H1 (cell line): ENCODE measurements at regions not wholly inside any gene's neighbourhood (a gene's known extent, or its start where the extent isn't known, plus 50 kb on each side); places are given as distances from the start of the nearest gene placed in this dataset.

ENCODE experiments used
- CTCF ChIA-PET: fragments of 300-600 bp; sonication (Branson Sonifier 250); formaldehyde crosslinking; loops from one replicate; lab custom pipeline; 2021; ENCODE audit not compliant: partially characterized antibody; lab: Charles Lee
- POLR2A ChIA-PET: fragments of 300-600 bp; sonication (Branson Sonifier 250); formaldehyde crosslinking; loops from one replicate; lab custom pipeline; 2021; ENCODE audit warnings: inconsistent platforms; ENCODE audit not compliant: partially characterized antibody; lab: Charles Lee
- DNase-seq, 2 experiments: peaks; one replicate each; pipeline versions ENCODE4 v3.0.0 to v3.0.0-alpha.2; 2010 to 2022; ENCODE audit warnings: low spot score in 2 of 2, low read depth in 1 of 2, mixed read lengths in 1 of 2
- FAIRE-seq: peaks from 2 replicates; lab custom pipeline; 2011; peaks lifted over from hg19 to GRCh38; lab: Jason Lieb, UNC
- H2AFZ ChIP-seq: 2 replicates; pipeline ENCODE4 v1.8.1; 2012; ENCODE audit warnings: low read length, inconsistent platforms
- H2AK5ac ChIP-seq: 2 replicates; pipeline ENCODE4 v1.6.1; 2013; ENCODE audit warnings: low read depth, low read length
- H2BK120ac ChIP-seq: replicated peaks from 2 replicates; pipeline ENCODE3; 2013; ENCODE audit warnings: low read depth, low read length, inconsistent platforms
- H2BK12ac ChIP-seq: 2 replicates; pipeline ENCODE4 v1.6.1; 2013; ENCODE audit warnings: low read depth, low read length
- H2BK15ac ChIP-seq: 2 replicates; pipeline ENCODE4 v1.6.1; 2013; ENCODE audit warnings: low read length
- H2BK20ac ChIP-seq: 2 replicates; pipeline ENCODE4 v1.6.1; 2013; ENCODE audit warnings: low read length
- H2BK5ac ChIP-seq: 2 replicates; pipeline ENCODE4 v1.6.1; 2013; ENCODE audit warnings: low read depth, low read length
- H3K14ac ChIP-seq: 2 replicates; pipeline ENCODE4 v1.6.1; 2013; ENCODE audit warnings: inconsistent platforms; ENCODE audit not compliant: insufficient read length
- H3K18ac ChIP-seq: 2 replicates; pipeline ENCODE4 v1.6.1; 2013; ENCODE audit warnings: low read length; ENCODE audit errors: extremely low read depth
- H3K23ac ChIP-seq: 2 replicates; pipeline ENCODE4 v1.6.1; 2013; ENCODE audit warnings: inconsistent platforms; ENCODE audit not compliant: insufficient read length
- H3K23me2 ChIP-seq: 2 replicates; pipeline ENCODE4 v1.6.1; 2013; ENCODE audit warnings: low read depth, low read length
- H3K27ac ChIP-seq: 2 replicates; pipeline ENCODE4 v1.6.1; 2011; ENCODE audit warnings: low read depth, low read length, inconsistent platforms
- H3K27me3 ChIP-seq, 4 experiments: replicated peaks in 1 of 4; 1 replicate in 1 of 4; 2 replicates in 3 of 4; pipeline versions ENCODE4 v1.6.1 to v1.8.1; 2011 to 2013; ENCODE audit warnings: low read length in 3 of 4, mild to moderate bottlenecking in 3 of 4, inconsistent platforms in 2 of 4, mixed read lengths in 2 of 4, moderate library complexity in 1 of 4; ENCODE audit not compliant: control insufficient read depth in 3 of 4, insufficient read depth in 3 of 4; ENCODE audit errors: extremely low read depth in 1 of 4
- H3K36me3 ChIP-seq, 4 experiments: 2 replicates each; pipeline versions ENCODE4 v1.6.1 to v1.8.1; 2011 to 2013; ENCODE audit warnings: mild to moderate bottlenecking in 4 of 4, low read length in 3 of 4, moderate library complexity in 2 of 4, control low read depth in 1 of 4, inconsistent platforms in 1 of 4; ENCODE audit not compliant: insufficient read depth in 4 of 4, control insufficient read depth in 2 of 4
- H3K4ac ChIP-seq: replicated peaks from 2 replicates; pipeline ENCODE3; 2013; ENCODE audit warnings: low read length, low read depth, mixed read lengths, inconsistent platforms; ENCODE audit not compliant: insufficient read length
- H3K4me1 ChIP-seq, 4 experiments: replicated peaks in 1 of 4; 1 replicate in 1 of 4; 2 replicates in 3 of 4; pipeline versions ENCODE4 v1.6.1 to v1.8.1; 2011 to 2013; ENCODE audit warnings: low read length in 3 of 4, inconsistent platforms in 2 of 4, mixed read lengths in 1 of 4; ENCODE audit not compliant: insufficient read depth in 4 of 4, control insufficient read depth in 3 of 4
- H3K4me2 ChIP-seq, 2 experiments: 2 replicates each; pipeline versions ENCODE4 v1.6.1 to v1.8.1; 2011 to 2013; ENCODE audit warnings: low read depth in 2 of 2, low read length in 2 of 2, control low read depth in 1 of 2, inconsistent platforms in 1 of 2, mild to moderate bottlenecking in 1 of 2; ENCODE audit not compliant: insufficient read depth in 1 of 2
- H3K4me3 ChIP-seq, 4 experiments: fragments of 200-600, 300-600 bp in 1 of 4; sonication (generic), shearing (Covaris generic), sonication (Bioruptor Twin) in 1 of 4; 2 replicates each; pipeline versions ENCODE4 v1.5.1 to v1.8.1; 2011 to 2016; ENCODE audit warnings: low read length in 4 of 4, low read depth in 3 of 4, control low read depth in 2 of 4, inconsistent platforms in 2 of 4, mild to moderate bottlenecking in 2 of 4, mixed read lengths in 1 of 4, moderate library complexity in 1 of 4; ENCODE audit not compliant: insufficient read depth in 2 of 4; ENCODE audit errors: extremely low read depth in 1 of 4
- H3K56ac ChIP-seq: replicated peaks from 2 replicates; pipeline ENCODE3; 2013; ENCODE audit warnings: low read depth, mild to moderate bottlenecking, mixed read lengths, low read length, inconsistent platforms; ENCODE audit not compliant: insufficient read length
- H3K79me1 ChIP-seq: 2 replicates; pipeline ENCODE4 v1.6.1; 2013; ENCODE audit warnings: low read depth, low read length, control low read depth
- H3K79me2 ChIP-seq, 2 experiments: 2 replicates each; pipeline versions ENCODE4 v1.6.1 to v1.8.1; 2012 to 2013; ENCODE audit warnings: low read length in 2 of 2, mild to moderate bottlenecking in 2 of 2, inconsistent platforms in 1 of 2; ENCODE audit not compliant: insufficient read depth in 2 of 2, control insufficient read depth in 1 of 2
- H3K9ac ChIP-seq, 4 experiments: replicated peaks in 1 of 4; 1 replicate in 1 of 4; 2 replicates in 3 of 4; pipeline versions ENCODE4 v1.6.1 to v1.8.1; 2011 to 2013; ENCODE audit warnings: low read depth in 3 of 4, low read length in 3 of 4, control low read depth in 2 of 4, mild to moderate bottlenecking in 2 of 4, moderate library complexity in 2 of 4, inconsistent platforms in 1 of 4; ENCODE audit errors: extremely low read depth in 1 of 4
- H3K9me3 ChIP-seq, 2 experiments: 2 replicates each; pipeline versions ENCODE4 v1.6.1 to v1.8.1; 2012 to 2013; ENCODE audit warnings: mild to moderate bottlenecking in 2 of 2, moderate library complexity in 2 of 2, control low read depth in 1 of 2, inconsistent platforms in 1 of 2, low read depth in 1 of 2, low read length in 1 of 2, mixed read lengths in 1 of 2; ENCODE audit not compliant: insufficient read depth in 2 of 2
- H4K20me1 ChIP-seq, 2 experiments: replicated peaks in 1 of 2; 2 replicates each; pipeline versions ENCODE3 to v1.8.1; 2011 to 2013; ENCODE audit warnings: inconsistent platforms in 2 of 2, low read length in 2 of 2, mild to moderate bottlenecking in 1 of 2; ENCODE audit not compliant: insufficient read depth in 2 of 2, control insufficient read depth in 1 of 2
- H4K5ac ChIP-seq: 2 replicates; pipeline ENCODE4 v1.6.1; 2013; ENCODE audit warnings: low read length, low read depth, mixed read lengths, inconsistent platforms; ENCODE audit not compliant: insufficient read length
- H4K8ac ChIP-seq: 2 replicates; pipeline ENCODE4 v1.8.0; 2013; ENCODE audit warnings: mild to moderate bottlenecking, moderate library complexity, low read length, inconsistent platforms; ENCODE audit not compliant: insufficient read depth; ENCODE audit errors: extremely low read depth
- H4K91ac ChIP-seq: replicated peaks from 2 replicates; pipeline ENCODE3; 2013; ENCODE audit warnings: low read length, mixed read lengths, inconsistent platforms; ENCODE audit not compliant: insufficient read length
- CBX5 ChIP-seq: fragments of 300-800, 300-1000 bp; sonication (generic); IDR thresholded peaks from 2 replicates; pipeline ENCODE4 v1.7.1; 2016; ENCODE audit warnings: antibody characterized with exemption, low read length, low read depth
- CHD1 ChIP-seq: IDR thresholded peaks from 2 replicates; pipeline ENCODE4 v1.6.1; 2012; ENCODE audit warnings: low read depth, low read length, improper control_type of control experiment
- EZH2 ChIP-seq: fragments of 200-600 bp; sonication (generic); IDR thresholded peaks from 2 replicates; pipeline ENCODE4 v1.7.1; 2012; ENCODE audit warnings: low read depth, mild to moderate bottlenecking, moderate library complexity, low read length, inconsistent platforms; ENCODE audit not compliant: severe bottlenecking
- MAFK ChIP-seq: IDR thresholded peaks from 2 replicates; pipeline ENCODE4 v1.6.1; 2012; ENCODE audit warnings: low read depth, mild to moderate bottlenecking, improper control_type of control experiment, low read length
- RNF2 ChIP-seq: fragments of 200-900, 300-1000 bp; sonication (generic); IDR thresholded peaks from 2 replicates; pipeline ENCODE4 v1.7.1; 2016; ENCODE audit warnings: borderline replicate concordance, low read depth, mild to moderate bottlenecking, antibody characterized with exemption, low read length; ENCODE audit not compliant: poor library complexity, severe bottlenecking; ENCODE audit errors: missing control alignments
- TEAD4 ChIP-seq: IDR thresholded peaks from 2 replicates; pipeline ENCODE4 v1.6.1; 2012; ENCODE audit warnings: low read depth, low read length, inconsistent platforms, mixed read lengths
- WGBS, 2 experiments: shearing (Covaris generic) in 1 of 2; methylation state at CpG; one replicate each; pipeline versions ENCODE4 v1.1.6 to v1.1.7; 2013 to 2015; ENCODE audit warnings: low lambda C conversion rate in 2 of 2, mixed read lengths in 2 of 2, inconsistent platforms in 1 of 2, low coverage in 1 of 2, missing lambda C conversion rate in 1 of 2; ENCODE audit not compliant: insufficient replicate concordance in 2 of 2, insufficient coverage in 1 of 2, insufficient read length in 1 of 2; ENCODE audit errors: extremely low coverage in 1 of 2, missing lambda C conversion rate in 1 of 2; 5-methylcytosine and 5-hydroxymethylcytosine counted together
- TF ChIP-seq, protein P1 (sequence below), 3 experiments: IDR thresholded peaks; 1 replicate in 2 of 3; 2 replicates in 1 of 3; pipeline versions ENCODE4 v1.5.1 to v1.6.1; 2011; ENCODE audit warnings: low read length in 3 of 3, mild to moderate bottlenecking in 3 of 3, inconsistent platforms in 2 of 3, low read depth in 1 of 3, moderate library complexity in 1 of 3; ENCODE audit not compliant: insufficient read depth in 1 of 3; ENCODE audit errors: control extremely low read depth in 1 of 3

GRCh38 chr22:48574776-48575617, 1252.7 kb downstream of the BRD1 start:
- no peak overlapping the region for H3K23ac ChIP-seq
- no peak overlapping the region for H3K18ac ChIP-seq
- H3K4me3 ChIP-seq: peak overlapping the region; percentile 21 to 46 (median 26); a peak in 4 of 8 replicates
- 0 out of 2 replicates have a peak overlapping the region, but pooled peaks have one; percentile 66 for H4K8ac ChIP-seq
- H4K20me1 ChIP-seq: peaks cover 16 to 20% of the 10 kb centered on the region in 2 experiments
- H3K4me2 ChIP-seq: peak overlapping the region; percentile 53 to 56
- H2BK12ac ChIP-seq: 0 out of 2 replicates have a peak overlapping the region, but pooled peaks have one; percentile 27
- POLR2A ChIA-PET: no interaction called here
- H2BK15ac ChIP-seq: no peak overlapping the region
- H3K27me3 ChIP-seq: peaks cover 0 to 12% (median 3%) of the 10 kb centered on the region in 4 experiments; a peak in 3 of 7 replicates
- no peak overlapping the region for H3K27ac ChIP-seq
- H3K79me2 ChIP-seq: peaks cover 0 to 7% of the 10 kb centered on the region in 2 experiments; a peak in 1 of 4 replicates
- peaks cover 3 to 4% of the 10 kb centered on the region in 2 experiments for H3K9me3 ChIP-seq
- no peaks in the 10 kb centered on the region for H3K36me3 ChIP-seq
- peaks cover 4% of the 10 kb centered on the region; the same call in 1 of the 2 replicates for H3K23me2 ChIP-seq
- no peak overlapping the region for H2BK5ac ChIP-seq
- no peak overlapping the region for H3K4ac ChIP-seq
- no peak overlapping the region for H2AK5ac ChIP-seq
- H3K56ac ChIP-seq: no peak overlapping the region
- H2BK120ac ChIP-seq: no peak overlapping the region
- peak overlapping the region in 1 of 4 experiments; percentile 73; a peak in 1 of 7 replicates for H3K9ac ChIP-seq
- DNase-seq (peak; percentile 33 to 85), FAIRE-seq (no peak)
- CTCF ChIA-PET: interaction anchor here (1.3 kb wide), 1 partner anchor 297 kb away, joined by 3 read pairs; no protein-coding TSS in a partner anchor
- H3K14ac ChIP-seq: no peak overlapping the region
- no peak overlapping the region for H4K5ac ChIP-seq
- 76% methylated on average over 9 of the region's 92 CpGs; no CpG with 5 or more reads in 1 of the 2 experiments for WGBS, 2 experiments
- H3K79me1 ChIP-seq: peaks cover 4% of the 10 kb centered on the region
- no peak overlapping the region for H2BK20ac ChIP-seq
- H3K4me1 ChIP-seq: peaks cover 0 to 10% (median 4%) of the 10 kb centered on the region in 4 experiments; a peak in 2 of 7 replicates
- no peak overlapping the region for H2AFZ ChIP-seq
- no peak overlapping the region for H4K91ac ChIP-seq
- no peak for TF ChIP-seq TEAD4
- TF ChIP-seq CHD1: no peak
- TF ChIP-seq RNF2: no peak
- TF ChIP-seq, protein P1, sequence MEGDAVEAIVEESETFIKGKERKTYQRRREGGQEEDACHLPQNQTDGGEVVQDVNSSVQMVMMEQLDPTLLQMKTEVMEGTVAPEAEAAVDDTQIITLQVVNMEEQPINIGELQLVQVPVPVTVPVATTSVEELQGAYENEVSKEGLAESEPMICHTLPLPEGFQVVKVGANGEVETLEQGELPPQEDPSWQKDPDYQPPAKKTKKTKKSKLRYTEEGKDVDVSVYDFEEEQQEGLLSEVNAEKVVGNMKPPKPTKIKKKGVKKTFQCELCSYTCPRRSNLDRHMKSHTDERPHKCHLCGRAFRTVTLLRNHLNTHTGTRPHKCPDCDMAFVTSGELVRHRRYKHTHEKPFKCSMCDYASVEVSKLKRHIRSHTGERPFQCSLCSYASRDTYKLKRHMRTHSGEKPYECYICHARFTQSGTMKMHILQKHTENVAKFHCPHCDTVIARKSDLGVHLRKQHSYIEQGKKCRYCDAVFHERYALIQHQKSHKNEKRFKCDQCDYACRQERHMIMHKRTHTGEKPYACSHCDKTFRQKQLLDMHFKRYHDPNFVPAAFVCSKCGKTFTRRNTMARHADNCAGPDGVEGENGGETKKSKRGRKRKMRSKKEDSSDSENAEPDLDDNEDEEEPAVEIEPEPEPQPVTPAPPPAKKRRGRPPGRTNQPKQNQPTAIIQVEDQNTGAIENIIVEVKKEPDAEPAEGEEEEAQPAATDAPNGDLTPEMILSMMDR (IDR thresholded peaks at IDR 0.05; ENCODE audit: control extremely low read depth in 1 of 3, insufficient read depth in 1 of 3, low read depth in 1 of 3, low read length in 3 of 3): peak; percentile 76 to 99 (median 84)
- TF ChIP-seq CBX5: no peak
- no peak for TF ChIP-seq MAFK
- TF ChIP-seq EZH2: no peak
